IMR-90 (cell line): ENCODE measurements at regions not wholly inside any gene's neighbourhood (a gene's known extent, or its start where the extent isn't known, plus 50 kb on each side); places are given as distances from the start of the nearest gene placed in this dataset.

ENCODE experiments used
- BHLHE40 ChIP-seq: fragments of 150-350 bp; IDR thresholded peaks from 2 replicates; pipeline ENCODE4 v1.6.1; 2016; ENCODE audit warnings: mild to moderate bottlenecking, low read depth, low read length
- CEBPB ChIP-seq: IDR thresholded peaks from 2 replicates; pipeline ENCODE4 v1.6.1; 2012; ENCODE audit warnings: low read depth, low read length, improper control_type of control experiment
- CHD1 ChIP-seq: IDR thresholded peaks from 2 replicates; pipeline ENCODE4 v1.6.1; 2012; ENCODE audit warnings: low read depth, low read length, improper control_type of control experiment
- CTCF ChIP-seq: conservative IDR thresholded peaks from 2 replicates; pipeline ENCODE4 v1.5.1; 2012; ENCODE audit warnings: mild to moderate bottlenecking, low read depth, low read length, improper control_type of control experiment
- MAFK ChIP-seq: IDR thresholded peaks from 2 replicates; pipeline ENCODE4 v1.6.1; 2012; ENCODE audit warnings: low read depth, low read length, improper control_type of control experiment
- NFE2L2 ChIP-seq: fragments of 150-350 bp; IDR thresholded peaks from 2 replicates; pipeline ENCODE4 v1.6.1; 2016; ENCODE audit warnings: low read depth, mild to moderate bottlenecking, low read length
- POLR2A ChIP-seq: IDR thresholded peaks from 2 replicates; pipeline ENCODE4 v1.6.1; 2012; ENCODE audit warnings: mild to moderate bottlenecking, low read depth, low read length
- RAD21 ChIP-seq: IDR thresholded peaks from 2 replicates; pipeline ENCODE4 v1.6.1; 2012; ENCODE audit warnings: low read length, improper control_type of control experiment
- RCOR1 ChIP-seq: IDR thresholded peaks from 2 replicates; pipeline ENCODE4 v1.6.1; 2012; ENCODE audit warnings: mild to moderate bottlenecking, low read length, improper control_type of control experiment; ENCODE audit not compliant: insufficient replicate concordance
- RFX5 ChIP-seq: IDR thresholded peaks from 2 replicates; pipeline ENCODE4 v1.8.0; 2012; ENCODE audit warnings: low read depth, mild to moderate bottlenecking, low read length, moderate library complexity
- SMC3 ChIP-seq: fragments of 150-350 bp; IDR thresholded peaks from 2 replicates; pipeline ENCODE4 v1.6.1; 2016; ENCODE audit warnings: low read depth, mild to moderate bottlenecking, antibody characterized with exemption, low read length, moderate library complexity
- TF ChIP-seq, protein P1 (sequence below): fragments of 150-350 bp; IDR thresholded peaks from 2 replicates; pipeline ENCODE4 v1.6.1; 2017; ENCODE audit warnings: mild to moderate bottlenecking, antibody characterized with exemption, low read length, low read depth
- TF ChIP-seq, protein P2 (sequence below): fragments of 150-350 bp; IDR thresholded peaks from 2 replicates; pipeline ENCODE4 v1.6.1; 2016; ENCODE audit warnings: low read depth, mild to moderate bottlenecking, low read length, moderate library complexity, borderline replicate concordance

DNA sequence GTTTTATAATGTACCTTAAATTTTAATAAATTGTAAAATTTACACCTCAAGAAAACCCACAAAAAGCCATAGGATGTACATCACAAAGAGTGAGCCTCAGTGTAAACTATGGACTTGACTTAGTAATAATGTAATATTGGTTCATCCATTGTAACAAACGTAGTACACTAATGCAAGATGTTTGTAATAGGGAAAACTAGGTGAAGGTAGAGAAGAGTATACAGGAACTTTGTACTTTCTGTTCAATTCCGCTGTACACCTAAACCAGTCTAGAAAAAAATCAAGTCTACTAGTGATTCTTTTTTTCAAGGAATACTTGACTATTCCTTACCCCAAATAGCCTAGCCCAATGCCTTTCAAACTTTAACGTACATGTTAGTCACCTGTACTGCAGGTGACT lies 222.3 kb upstream of the FGGY start:
- TF ChIP-seq BHLHE40 (no peak), CTCF (no peak), POLR2A (no peak), SMC3 (no peak), RAD21 (no peak), RFX5 (no peak), CEBPB (no peak), RCOR1 (no peak), NFE2L2 (no peak), CHD1 (no peak), MAFK (no peak)
- TF ChIP-seq, protein P1, sequence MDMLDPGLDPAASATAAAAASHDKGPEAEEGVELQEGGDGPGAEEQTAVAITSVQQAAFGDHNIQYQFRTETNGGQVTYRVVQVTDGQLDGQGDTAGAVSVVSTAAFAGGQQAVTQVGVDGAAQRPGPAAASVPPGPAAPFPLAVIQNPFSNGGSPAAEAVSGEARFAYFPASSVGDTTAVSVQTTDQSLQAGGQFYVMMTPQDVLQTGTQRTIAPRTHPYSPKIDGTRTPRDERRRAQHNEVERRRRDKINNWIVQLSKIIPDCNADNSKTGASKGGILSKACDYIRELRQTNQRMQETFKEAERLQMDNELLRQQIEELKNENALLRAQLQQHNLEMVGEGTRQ = no peak
- TF ChIP-seq, protein P2, sequence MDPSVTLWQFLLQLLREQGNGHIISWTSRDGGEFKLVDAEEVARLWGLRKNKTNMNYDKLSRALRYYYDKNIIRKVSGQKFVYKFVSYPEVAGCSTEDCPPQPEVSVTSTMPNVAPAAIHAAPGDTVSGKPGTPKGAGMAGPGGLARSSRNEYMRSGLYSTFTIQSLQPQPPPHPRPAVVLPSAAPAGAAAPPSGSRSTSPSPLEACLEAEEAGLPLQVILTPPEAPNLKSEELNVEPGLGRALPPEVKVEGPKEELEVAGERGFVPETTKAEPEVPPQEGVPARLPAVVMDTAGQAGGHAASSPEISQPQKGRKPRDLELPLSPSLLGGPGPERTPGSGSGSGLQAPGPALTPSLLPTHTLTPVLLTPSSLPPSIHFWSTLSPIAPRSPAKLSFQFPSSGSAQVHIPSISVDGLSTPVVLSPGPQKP = no peak
